GM21367 (cell line): ENCODE measurements at regions not wholly inside any gene's neighbourhood (a gene's known extent, or its start where the extent isn't known, plus 50 kb on each side); places are given as distances from the start of the nearest gene placed in this dataset.
"Not testable (repeated sequence)": the region's sequence is repeated elsewhere in the genome, so short reads cannot be mapped to it uniquely, and the experiment has no call there.

ENCODE experiments used
- ATAC-seq: cut with Tn5 transposase; IDR thresholded peaks from one replicate; pipeline ENCODE4 v1.9.1; 2021; ENCODE audit not compliant: unreplicated experiment

- ATAC-seq = no peak
These were observed 173.8 kb upstream of the CNOT2 start for GRCh38 chr12:70069221-70070105.

GRCh38 chr12:70070494-70071007, 172.7 kb upstream of the CNOT2 start:
- no peak for ATAC-seq

GRCh38 chr12:70074510-70074909, 168.7 kb upstream of the CNOT2 start:
- no peak for ATAC-seq

- ATAC-seq = no peak
These were observed 165.8 kb upstream of the CNOT2 start for GRCh38 chr12:70077441-70077840.

GRCh38 chr12:70078161-70078560, 165.1 kb upstream of the CNOT2 start:
- ATAC-seq = no peak

GRCh38 chr12:70080566-70080965, 162.7 kb upstream of the CNOT2 start:
- ATAC-seq = no peak

GRCh38 chr12:70082997-70083676, 160.1 kb upstream of the CNOT2 start:
- ATAC-seq = no peak

- ATAC-seq = no peak
These were observed 159.6 kb upstream of the CNOT2 start for GRCh38 chr12:70083677-70084020.

GRCh38 chr12:70086372-70086771, 156.9 kb upstream of the CNOT2 start:
- ATAC-seq = not testable (repeated sequence)

GRCh38 chr12:70091021-70091521, 152.2 kb upstream of the CNOT2 start:
- no peak for ATAC-seq

GRCh38 chr12:70094467-70094866, 148.8 kb upstream of the CNOT2 start:
- no peak for ATAC-seq

GRCh38 chr12:70096759-70097410, 146.3 kb upstream of the CNOT2 start:
- ATAC-seq = no peak

GRCh38 chr12:70101064-70101463, 142.2 kb upstream of the CNOT2 start:
- ATAC-seq = no peak

- ATAC-seq = no peak
These were observed 136.9 kb upstream of the CNOT2 start for GRCh38 chr12:70106347-70106746.

- ATAC-seq = no peak
These were observed 133.1 kb upstream of the CNOT2 start for GRCh38 chr12:70110085-70110484.

GRCh38 chr12:70117670-70118069, 125.6 kb upstream of the CNOT2 start:
- no peak for ATAC-seq

- no peak for ATAC-seq
These were observed 122.3 kb upstream of the CNOT2 start for GRCh38 chr12:70120970-70121369.

GRCh38 chr12:70121562-70121961, 121.7 kb upstream of the CNOT2 start:
- no peak for ATAC-seq

- no peak for ATAC-seq
These were observed 120.4 kb upstream of the CNOT2 start for GRCh38 chr12:70122804-70123203.

- no peak for ATAC-seq
These were observed 94.2 kb upstream of the CNOT2 start for GRCh38 chr12:70149013-70149412.

- ATAC-seq = no peak
These were observed 93.6 kb upstream of the CNOT2 start for GRCh38 chr12:70149665-70150064.

GRCh38 chr12:70150230-70150629, 93.0 kb upstream of the CNOT2 start:
- ATAC-seq = no peak
